HG03439 (cell line): ENCODE measurements at regions not wholly inside any gene's neighbourhood (a gene's known extent, or its start where the extent isn't known, plus 50 kb on each side); places are given as distances from the start of the nearest gene placed in this dataset.

ENCODE experiments used
- ATAC-seq: cut with Tn5 transposase; IDR thresholded peaks from one replicate; pipeline ENCODE4 v1.9.1; 2021; ENCODE audit warnings: mild to moderate bottlenecking, moderate library complexity; ENCODE audit not compliant: unreplicated experiment

DNA sequence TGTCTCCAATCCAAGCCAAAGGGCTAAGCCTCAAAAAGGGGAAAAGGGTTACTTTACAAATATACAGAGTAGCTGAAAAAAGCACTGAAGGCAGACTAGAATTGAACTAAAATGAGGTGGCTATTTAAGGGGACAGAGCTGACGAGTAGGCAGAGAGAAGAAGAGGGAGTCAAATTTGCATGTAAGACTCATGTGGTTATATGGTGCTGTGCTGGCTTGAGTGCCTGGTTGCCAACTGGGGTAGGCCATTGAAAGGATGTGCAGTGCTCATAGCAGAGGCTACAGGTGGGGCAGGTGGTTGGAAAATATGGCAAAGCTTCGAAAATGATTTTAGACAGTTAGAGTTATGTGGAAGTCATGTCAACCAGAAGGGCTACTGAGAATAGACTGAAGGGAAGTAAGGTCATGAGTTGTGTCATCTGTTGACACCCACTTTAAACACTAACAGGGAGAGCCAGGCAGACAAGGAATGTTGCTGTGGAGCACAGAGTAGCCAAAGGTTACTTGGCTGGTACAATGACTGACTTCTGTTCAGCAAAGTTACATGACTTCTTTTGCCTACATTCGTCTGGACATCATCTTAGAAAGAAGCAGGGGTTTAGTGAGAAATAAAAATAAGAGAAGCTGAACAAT lies 1210.4 kb downstream of the ADGRL3 start:
- no peak for ATAC-seq

DNA sequence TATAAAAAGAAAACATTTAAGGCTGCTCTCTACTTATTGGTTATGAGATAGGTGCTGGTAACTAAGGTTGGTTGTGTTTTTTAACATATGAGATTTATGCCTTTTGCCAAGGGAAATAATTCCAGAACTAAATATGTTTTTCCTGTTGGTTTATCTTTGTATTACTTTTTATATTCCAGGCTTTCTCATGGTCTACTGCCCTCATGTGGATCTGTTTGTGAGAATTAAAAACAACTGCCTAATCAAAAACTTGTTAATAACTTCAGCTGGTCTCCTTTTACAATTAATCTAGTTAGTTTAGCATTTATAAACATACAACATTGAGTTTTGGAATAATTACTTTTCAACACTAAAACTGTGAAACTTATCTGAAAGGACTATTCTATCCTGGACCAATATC lies 1208.3 kb downstream of the ADGRL3 start:
- no peak for ATAC-seq

DNA sequence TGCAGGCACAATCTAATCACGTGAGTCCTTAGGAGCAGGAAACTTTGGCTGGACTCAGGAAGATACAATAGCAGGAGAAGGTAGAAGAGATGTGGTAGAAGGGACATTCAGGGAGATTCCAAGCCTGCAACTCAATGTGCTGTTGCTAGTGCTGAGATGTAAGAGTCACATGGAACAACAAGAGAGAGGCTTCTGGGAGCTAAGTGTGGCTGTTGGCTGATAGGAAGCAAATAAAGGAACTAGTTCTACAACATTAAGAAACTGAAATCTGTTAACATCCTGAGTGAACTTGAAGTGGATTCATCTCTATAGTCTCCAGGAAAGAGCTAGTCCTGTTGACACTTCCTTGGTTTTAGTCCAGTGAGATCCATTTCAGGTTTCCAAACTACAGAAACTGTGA lies 1207.4 kb downstream of the ADGRL3 start:
- ATAC-seq = no peak

DNA sequence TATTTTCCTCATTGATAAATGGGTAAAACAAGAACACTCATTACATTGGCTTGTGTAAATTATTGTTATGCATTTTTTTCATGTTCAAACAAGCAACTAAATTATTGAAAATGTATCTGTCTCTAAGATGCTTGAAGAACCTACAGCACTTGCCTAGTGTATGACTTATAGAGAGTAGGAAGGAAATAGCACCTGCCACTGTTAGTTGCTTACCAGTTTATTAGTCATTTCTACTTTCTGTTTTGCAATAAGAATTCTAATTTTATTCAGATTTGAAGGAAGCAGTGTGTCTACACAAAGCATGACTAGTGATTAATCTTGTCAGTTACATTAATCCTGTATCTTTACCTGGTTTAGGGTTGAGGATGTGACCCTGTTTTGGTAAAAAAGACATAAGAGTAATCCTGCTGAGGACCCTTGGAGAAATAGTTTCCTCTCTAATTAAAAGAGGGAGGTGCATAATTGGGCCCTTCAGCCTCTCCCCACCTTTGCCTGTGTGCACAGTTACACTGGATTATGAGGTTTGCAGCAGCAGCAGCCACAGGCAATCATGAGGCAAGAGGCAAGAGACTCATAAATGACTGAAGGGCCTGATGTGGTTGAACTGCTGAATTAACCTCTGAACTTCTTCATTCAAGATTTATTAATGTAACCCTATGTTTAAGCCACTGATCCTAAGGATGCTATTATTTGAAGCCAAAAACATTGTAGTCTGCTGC lies 1202.1 kb downstream of the ADGRL3 start:
- ATAC-seq = no peak

DNA sequence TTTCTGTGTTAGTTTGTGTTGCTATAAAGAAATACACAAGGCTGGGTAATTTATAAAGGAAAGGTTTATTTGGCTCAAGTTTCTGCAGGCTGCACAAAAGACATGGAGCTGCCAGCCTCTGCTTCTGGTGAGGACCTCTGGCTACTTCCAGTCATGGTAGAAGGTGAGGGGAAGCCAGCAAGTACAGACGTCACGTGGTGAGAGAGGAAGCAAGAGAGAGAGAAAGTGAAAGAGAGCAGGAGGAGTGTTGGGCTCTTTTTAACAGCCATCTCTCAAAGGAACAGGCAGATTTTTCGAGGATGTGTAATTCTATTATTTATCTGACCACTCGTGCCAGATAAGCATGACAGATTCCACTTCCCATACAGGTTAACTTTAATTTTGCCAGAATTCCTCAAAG lies 1199.1 kb downstream of the ADGRL3 start:
- ATAC-seq = peak; percentile 79

DNA sequence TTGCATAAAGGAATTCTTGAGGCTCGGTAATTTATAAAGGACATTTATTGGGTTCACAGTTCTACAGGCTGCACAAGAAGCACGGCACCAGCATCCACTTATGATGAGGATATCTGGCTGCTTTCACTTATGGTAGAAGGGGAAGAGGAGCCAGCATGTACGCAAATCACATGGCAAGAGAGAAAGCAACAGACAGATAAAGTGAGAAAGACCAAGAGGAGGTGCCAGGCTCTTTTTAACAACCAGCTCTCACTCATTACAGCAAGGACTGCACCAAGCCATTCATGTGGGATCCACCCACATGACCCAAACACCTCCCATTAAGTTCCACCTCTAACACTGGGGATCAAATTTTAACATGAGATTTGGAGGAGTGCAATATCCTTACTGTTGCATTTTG lies 1198.2 kb downstream of the ADGRL3 start:
- no peak for ATAC-seq

DNA sequence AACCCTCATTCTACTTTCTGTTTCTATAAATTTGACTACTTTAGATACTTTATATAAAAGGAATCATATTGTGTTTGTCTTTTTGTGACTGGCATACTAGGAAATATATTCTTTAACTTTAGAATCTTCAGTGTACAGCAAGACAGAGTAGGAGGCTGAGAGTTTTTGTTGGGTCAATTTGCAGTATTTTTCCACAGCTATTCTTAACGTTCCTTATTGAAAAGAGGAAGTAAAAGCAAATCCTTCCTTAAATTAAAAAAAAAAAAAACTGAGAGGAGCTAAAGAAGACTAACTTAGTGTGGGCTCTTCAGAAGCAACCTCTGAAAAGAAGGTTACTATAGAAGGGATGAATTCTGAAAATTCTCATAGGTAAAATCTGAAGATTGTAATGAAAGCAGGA lies 1194.6 kb downstream of the ADGRL3 start:
- ATAC-seq = no peak

DNA sequence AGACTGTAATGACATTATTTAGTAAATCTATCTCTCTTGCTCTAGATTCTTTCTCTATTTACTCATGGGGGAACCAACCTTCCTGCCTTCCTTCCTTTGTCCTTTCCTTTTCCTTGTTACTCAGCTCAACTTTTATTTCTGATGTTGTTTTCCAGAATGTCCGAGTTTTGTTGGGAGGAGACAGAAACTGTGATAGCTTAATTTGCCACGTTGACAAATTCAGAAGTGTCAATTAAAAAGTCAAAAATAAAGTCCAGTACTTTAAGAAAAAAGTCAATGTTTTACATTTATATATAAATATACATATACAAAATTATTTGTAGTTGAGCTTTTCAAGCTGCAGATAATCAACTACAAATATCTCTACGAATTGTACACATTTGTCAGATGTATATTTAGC lies 1187.7 kb downstream of the ADGRL3 start:
- ATAC-seq = no peak

DNA sequence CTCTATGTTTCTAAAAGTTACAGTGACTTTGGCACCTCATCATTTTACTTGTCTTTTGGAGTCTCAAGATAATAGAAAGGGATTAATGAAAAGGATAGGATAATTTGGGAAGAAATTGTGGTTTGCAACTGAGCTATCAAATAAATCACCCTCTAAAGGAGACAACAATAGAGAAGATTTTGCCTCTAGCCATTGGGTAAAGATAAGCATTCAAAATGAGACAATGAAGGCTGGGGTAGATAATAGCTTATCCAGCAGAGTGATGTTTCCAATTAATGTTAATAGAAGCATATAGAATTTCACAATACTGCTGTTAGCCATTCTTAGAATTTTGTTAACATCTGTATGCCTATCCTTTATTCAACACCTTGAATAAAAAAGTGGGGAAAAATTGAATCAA lies 1177.6 kb downstream of the ADGRL3 start:
- no peak for ATAC-seq

DNA sequence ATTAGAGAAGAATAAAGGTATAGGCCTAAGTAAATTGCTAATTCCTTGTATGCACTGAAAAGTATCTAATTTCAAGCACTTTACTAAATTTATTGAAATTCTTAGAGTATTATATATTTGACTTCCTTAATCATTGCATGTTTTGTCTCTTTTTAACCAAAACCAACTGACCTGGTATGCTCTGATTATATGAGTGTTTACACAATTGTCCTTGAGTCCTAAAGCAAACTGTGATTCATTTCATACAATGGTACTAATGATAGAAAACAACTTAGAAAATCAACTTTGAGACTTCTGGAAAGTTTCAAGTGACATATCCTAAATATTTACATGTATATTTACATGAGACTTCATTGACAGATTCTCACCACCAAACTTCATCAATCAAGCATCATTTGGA lies 1177.1 kb downstream of the ADGRL3 start:
- no peak for ATAC-seq

DNA sequence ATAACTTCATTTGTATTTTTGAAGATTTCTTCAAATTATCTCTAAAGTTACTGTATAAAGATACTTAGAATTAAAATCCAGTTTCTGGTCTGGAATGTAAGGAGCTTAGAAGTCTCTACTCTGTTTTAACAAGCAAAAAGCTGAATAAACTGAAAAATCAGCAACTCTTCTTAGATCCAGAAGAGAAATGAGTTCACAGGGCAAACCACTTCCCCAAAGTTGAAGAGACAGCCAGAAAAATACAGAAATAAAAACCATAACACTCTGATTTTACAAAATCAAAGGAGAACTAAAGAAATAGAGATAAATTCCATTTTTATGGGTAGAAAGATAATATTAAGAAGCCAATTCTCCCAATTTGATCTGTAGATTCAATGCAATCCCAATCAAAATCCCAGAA lies 1166.8 kb downstream of the ADGRL3 start:
- ATAC-seq = no peak

DNA sequence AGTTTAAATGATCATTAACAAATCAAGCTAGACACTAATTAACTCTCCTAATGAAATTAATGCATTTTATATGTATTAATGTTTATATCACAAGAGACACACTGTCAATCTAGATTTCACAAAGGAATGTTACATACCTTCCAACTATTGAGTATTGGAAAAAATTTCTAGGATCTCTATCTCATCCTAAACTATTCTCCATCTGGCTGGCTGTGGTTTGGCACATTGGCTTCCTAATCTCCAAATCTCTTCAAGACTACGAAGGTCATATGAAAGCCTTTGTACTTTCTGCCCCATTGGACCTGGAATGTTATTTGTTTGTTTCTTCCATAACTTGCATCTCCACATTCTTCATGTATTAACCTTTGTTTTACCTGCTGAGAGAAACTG lies 1160.0 kb downstream of the ADGRL3 start:
- ATAC-seq = no peak

DNA sequence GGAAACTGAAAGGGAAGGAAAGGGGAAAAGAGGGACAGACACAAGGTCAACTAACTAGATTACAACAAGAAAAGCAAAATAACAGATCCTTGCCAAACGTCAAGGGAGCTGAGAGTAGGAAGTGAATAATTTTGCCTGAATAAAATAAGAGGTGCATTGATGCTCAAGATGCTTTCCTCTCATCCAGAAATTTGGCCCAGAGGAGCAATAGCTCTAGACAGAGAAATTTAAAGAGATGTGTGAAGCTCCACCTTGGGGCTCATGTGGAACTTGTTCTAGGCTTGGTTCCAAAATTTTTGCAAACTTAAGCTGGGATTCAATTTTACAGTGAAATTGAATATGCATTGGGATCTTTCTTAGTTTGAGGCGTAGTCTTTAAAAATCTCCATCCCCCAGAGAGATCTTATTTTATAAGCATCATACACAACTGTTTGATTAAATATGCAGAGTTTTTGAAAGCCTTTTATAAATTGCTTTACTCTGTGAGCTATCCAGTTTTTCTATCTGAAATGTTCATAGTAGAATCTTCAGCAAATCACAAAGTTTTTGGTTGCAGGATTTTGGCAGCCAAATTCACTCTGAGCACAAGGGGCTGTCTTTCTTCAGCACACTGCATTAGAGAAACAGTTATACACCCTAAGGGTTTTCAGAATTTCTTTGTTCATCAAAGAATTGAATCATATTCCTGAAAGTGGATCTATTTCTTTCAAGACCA lies 1159.5 kb downstream of the ADGRL3 start:
- no peak for ATAC-seq

DNA sequence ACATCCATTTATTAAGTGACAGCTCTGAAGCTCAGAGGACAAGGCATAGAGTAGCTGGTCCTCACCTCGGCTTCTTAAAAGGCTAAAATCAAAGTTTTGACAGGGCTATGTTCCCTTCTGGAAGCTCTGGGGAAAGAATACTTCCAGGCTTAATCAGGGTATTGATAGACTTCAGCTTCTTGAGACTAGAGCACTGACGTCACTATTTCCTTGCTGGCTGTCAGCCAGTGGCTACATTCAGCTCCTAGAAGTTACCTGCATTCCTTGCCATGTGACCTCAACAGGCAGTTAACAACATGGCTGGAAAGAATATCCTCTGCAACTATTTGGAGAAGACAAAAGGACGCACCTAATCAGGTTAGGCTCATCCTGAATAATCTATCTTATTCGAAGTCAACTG lies 1144.8 kb downstream of the ADGRL3 start:
- no peak for ATAC-seq

DNA sequence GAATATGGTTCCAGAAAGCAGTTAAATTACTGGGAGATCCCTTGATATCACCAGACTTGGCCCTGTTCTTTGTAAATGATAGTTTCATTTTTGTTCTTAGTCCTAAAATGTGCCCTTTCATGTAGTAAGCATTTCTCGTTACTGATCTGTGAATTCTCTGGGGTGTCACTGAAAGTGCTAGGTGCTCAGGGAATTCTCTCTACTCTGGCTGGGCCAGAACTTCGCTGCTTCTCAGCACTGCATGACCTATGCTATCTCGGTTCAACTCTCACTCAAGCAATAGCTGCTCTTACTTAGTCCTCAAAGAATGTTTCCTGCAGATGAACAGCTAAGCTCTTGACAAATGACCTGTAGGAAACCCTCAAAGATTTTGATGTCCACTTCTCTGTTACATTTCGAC lies 1144.3 kb downstream of the ADGRL3 start:
- no peak for ATAC-seq

DNA sequence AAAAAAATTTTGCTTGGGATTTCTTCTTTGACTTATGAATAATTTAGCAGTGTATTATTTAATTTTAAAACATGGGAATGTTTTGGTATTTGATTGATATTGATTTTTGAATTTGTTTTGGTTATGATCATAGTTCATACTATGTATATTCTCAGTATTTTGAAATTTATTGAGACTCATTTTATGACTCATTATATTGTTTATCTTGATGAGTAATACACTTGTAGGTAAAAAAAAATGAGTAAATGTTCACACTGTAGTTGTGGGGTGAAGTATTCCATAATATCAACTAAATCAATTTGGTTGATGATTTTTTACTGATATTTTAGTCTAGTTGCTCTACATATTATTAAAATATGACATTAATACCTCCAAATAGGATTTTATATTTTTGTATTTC lies 1142.2 kb downstream of the ADGRL3 start:
- no peak for ATAC-seq

DNA sequence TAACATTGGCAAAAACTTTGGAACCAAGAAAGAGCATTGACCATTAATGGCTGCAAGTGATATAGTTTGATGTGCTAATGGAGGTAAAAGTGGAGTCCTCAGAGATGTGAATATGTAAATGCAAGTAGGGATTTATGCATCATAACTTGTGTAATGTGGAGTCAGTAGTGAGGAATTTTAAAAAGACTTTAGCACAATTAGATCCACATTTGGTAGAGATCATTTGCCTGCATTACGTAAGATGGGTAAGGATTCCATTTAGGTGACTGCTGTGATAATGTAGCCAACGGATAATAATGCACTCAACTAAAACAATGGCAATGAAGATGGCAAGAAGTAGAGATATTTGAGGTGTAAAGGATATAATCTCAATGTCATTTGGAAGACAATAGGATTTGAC lies 1128.4 kb downstream of the ADGRL3 start:
- ATAC-seq = no peak

DNA sequence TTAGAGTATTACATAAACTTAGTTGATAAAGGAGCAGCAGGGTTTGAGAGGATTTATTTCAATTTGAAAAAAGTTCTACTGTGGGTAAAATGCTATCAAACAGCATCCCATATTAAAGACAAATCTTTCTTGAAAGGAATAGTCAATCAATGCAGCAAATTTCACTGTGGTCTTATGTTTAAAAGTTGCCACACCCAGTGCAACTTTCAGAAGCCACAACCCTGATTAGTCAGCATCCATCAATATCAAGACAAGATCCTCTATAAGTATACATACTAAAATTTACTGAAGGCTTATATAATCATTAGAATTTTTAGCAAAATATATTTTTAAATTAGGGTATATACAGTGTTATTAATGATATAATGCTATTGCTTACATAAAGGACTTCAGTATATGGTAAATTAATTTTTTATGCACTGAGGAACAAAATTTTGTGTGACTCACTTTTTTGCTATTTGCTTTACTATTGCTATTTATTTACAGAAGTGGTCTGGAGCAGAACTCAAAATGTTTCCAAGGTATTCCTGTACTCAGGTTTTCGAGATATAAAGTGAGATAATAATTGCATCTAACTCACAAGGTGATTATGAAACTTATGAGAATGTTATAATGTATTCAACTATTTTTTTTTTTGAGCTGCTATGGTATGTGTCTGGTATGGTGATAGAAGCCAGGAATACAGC lies 1127.6 kb downstream of the ADGRL3 start:
- no peak for ATAC-seq

DNA sequence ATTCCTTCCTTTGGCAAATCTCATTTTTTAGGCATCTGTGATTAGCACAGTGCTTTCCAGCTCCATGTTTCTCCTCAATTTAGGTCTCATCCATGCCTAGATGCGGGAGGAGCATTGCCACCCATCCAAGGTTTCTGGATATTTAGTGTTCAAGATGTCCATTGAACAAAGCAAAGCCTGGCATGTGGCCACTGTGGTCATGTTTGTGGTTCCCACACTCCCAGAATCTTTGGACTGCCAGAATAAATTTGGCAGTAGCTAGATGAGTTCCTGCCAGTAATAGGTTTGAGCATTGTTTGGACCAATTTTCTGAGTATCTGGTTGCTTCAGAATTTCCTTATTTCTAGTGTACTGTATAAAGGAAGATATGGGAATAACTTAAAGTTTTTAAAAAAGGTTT lies 1124.1 kb downstream of the ADGRL3 start:
- no peak for ATAC-seq

DNA sequence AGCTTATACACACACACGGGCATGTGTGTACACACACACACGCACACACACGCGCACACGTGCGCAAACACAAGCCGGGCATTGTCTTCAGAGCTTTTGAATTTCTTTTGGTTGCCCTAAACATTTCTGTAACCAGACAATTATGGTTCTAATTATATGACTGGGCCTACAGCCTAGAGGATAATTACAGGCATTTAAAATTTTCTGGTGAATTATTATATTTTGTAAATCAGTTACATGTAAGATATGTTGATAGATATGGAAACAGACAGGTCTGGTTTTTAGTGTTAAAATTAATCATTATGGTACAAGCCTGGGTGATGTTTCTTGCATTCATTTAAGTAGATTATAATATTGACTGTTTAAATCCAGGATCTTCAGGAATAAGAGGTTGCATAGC lies 1120.5 kb downstream of the ADGRL3 start:
- ATAC-seq = no peak

DNA sequence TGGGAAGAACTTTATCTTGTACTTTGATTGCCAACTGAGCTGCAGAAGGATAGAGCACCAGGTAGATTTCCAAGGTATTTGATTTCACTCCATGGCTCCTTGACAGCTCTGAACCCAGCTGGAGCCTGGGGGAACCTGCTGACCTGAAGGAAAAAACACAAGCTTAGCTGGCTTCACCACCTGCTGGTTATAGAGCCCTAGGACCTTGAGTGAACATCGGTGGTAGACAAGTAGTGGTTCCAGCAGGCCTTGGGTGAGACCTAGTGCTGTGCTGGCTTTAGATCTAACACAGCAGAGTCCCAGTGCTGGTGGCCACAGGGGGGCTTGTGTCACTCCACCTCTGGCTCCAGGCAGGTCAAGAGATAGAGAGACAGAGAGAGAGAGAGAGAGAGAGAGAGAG lies 1102.6 kb downstream of the ADGRL3 start:
- no peak for ATAC-seq

DNA sequence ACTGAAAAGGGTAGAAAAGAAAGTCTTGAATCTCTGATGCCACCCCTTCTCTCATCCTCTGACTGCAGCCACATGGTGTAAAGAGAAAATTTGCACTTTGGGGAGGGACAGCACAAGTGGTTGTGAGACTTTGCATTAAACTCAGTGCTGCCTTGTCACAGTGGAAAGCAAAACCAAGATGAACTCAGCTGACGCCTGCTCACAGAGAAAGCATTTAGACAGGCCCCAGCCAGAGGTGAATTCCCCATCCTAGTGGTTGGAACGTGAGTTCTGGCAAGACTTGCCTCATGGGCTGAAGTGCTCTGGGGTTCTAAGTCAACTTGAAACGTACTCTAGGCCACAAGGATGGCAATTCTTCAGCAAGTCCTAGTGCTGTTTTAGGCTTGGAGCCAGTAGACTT lies 1101.4 kb downstream of the ADGRL3 start:
- no peak for ATAC-seq
